ENCODE measurements at regions not wholly inside any gene's neighbourhood (a gene's known extent, or its start where the extent isn't known, plus 50 kb on each side); places are given as distances from the start of the nearest gene placed in this dataset.
"Not testable (repeated sequence)": the region's sequence is repeated elsewhere in the genome, so short reads cannot be mapped to it uniquely, and the experiment has no call there.

- in situ Hi-C loops (cut with HindIII; ENCODE audit: low sequenced_read_pairs), result no loop called here
Observed at GRCh38 chr11:129503646-129504045, 128.0 kb downstream of the BARX2 start.

GRCh38 chr11:129505266-129505665 lies 129.6 kb downstream of the BARX2 start:
- in situ Hi-C loops (cut with HindIII; ENCODE audit: low sequenced_read_pairs), result no loop called here

- in situ Hi-C loops (cut with HindIII; ENCODE audit: low sequenced_read_pairs), result no loop called here
Observed at GRCh38 chr11:129508163-129508562, 132.5 kb downstream of the BARX2 start.

- in situ Hi-C loops (cut with HindIII; ENCODE audit: low sequenced_read_pairs), result no loop called here
Observed at GRCh38 chr11:129528296-129528695, 152.6 kb downstream of the BARX2 start.

- in situ Hi-C loops (cut with HindIII; ENCODE audit: low sequenced_read_pairs), result no loop called here
Observed at GRCh38 chr11:129530154-129530895, 154.7 kb downstream of the BARX2 start.

- in situ Hi-C loops (cut with HindIII; ENCODE audit: low sequenced_read_pairs), result no loop called here
Observed at GRCh38 chr11:129533395-129533794, 157.7 kb downstream of the BARX2 start.

- in situ Hi-C loops (cut with HindIII; ENCODE audit: low sequenced_read_pairs), result no loop called here
Observed at GRCh38 chr11:129536338-129536737, 160.7 kb downstream of the BARX2 start.

- in situ Hi-C loops (cut with HindIII; ENCODE audit: low sequenced_read_pairs), result no loop called here
Observed at GRCh38 chr11:129538323-129538722, 162.7 kb downstream of the BARX2 start.

- in situ Hi-C loops (cut with HindIII; ENCODE audit: low sequenced_read_pairs), result no loop called here
Observed at GRCh38 chr11:129543515-129544290, 168.1 kb downstream of the BARX2 start.

GRCh38 chr11:129544691-129545090 lies 169.0 kb downstream of the BARX2 start:
- in situ Hi-C loops (cut with HindIII; ENCODE audit: low sequenced_read_pairs), result no loop called here

- in situ Hi-C loops (cut with HindIII; ENCODE audit: low sequenced_read_pairs), result no loop called here
Observed at GRCh38 chr11:129546266-129546665, 170.6 kb downstream of the BARX2 start.

- in situ Hi-C loops (cut with HindIII; ENCODE audit: low sequenced_read_pairs), result no loop called here
Observed at GRCh38 chr11:129557421-129557820, 181.8 kb downstream of the BARX2 start.

GRCh38 chr11:129569007-129569406 lies 193.4 kb downstream of the BARX2 start:
- in situ Hi-C loops (cut with HindIII; ENCODE audit: low sequenced_read_pairs), result no loop called here

- in situ Hi-C loops (cut with HindIII; ENCODE audit: low sequenced_read_pairs), result not testable (repeated sequence)
Observed at GRCh38 chr11:129572667-129573066, 197.0 kb downstream of the BARX2 start.

- in situ Hi-C loops (cut with HindIII; ENCODE audit: low sequenced_read_pairs), result no loop called here
Observed at GRCh38 chr11:129573161-129573560, 197.5 kb downstream of the BARX2 start.

- in situ Hi-C loops (cut with HindIII; ENCODE audit: low sequenced_read_pairs), result no loop called here
Observed at GRCh38 chr11:129574431-129574830, 198.8 kb downstream of the BARX2 start.

- in situ Hi-C loops (cut with HindIII; ENCODE audit: low sequenced_read_pairs), result no loop called here
Observed at GRCh38 chr11:129576652-129577051, 201.0 kb downstream of the BARX2 start.

- in situ Hi-C loops (cut with HindIII; ENCODE audit: low sequenced_read_pairs), result no loop called here
Observed at GRCh38 chr11:129578006-129578405, 202.4 kb downstream of the BARX2 start.

- in situ Hi-C loops (cut with HindIII; ENCODE audit: low sequenced_read_pairs), result no loop called here
Observed at GRCh38 chr11:129580278-129580677, 204.6 kb downstream of the BARX2 start.

- in situ Hi-C loops (cut with HindIII; ENCODE audit: low sequenced_read_pairs), result no loop called here
Observed at GRCh38 chr11:129584316-129584715, 208.7 kb downstream of the BARX2 start.

GRCh38 chr11:129589190-129589860 lies 213.7 kb downstream of the BARX2 start:
- in situ Hi-C loops (cut with HindIII; ENCODE audit: low sequenced_read_pairs), result no loop called here
